WTC11 (cell line): ENCODE measurements at regions not wholly inside any gene's neighbourhood (a gene's known extent, or its start where the extent isn't known, plus 50 kb on each side); places are given as distances from the start of the nearest gene placed in this dataset.

ENCODE experiments used
- ATAC-seq: fragments of 200-7000 bp; cut with Tn5 transposase; 2 replicates; pipeline ENCODE4 v1.10.0; 2021; ENCODE audit warnings: mild to moderate bottlenecking, moderate library complexity
- CTCF ChIA-PET: fragments of 300-600 bp; sonication (Branson Sonifier 250); formaldehyde crosslinking; loops from one replicate; lab custom pipeline; 2021; ENCODE audit warnings: antibody characterized with exemption; lab: Charles Lee
- POLR2A ChIA-PET: fragments of 350-600 bp; sonication (Branson Sonifier 250); formaldehyde crosslinking; loops from one replicate; lab custom pipeline; 2021; ENCODE audit warnings: antibody characterized with exemption; lab: Charles Lee
- DNase-seq: peaks from one replicate; pipeline ENCODE4 v3.0.0; 2021; ENCODE audit warnings: low spot score
- H3K27ac Mint-ChIP-seq: 2 replicates; pipeline ENCODE4 v1.8.0; 2021; ENCODE audit warnings: mixed read lengths
- H3K27me3 Mint-ChIP-seq: 2 replicates; pipeline ENCODE4 v1.8.0; 2021; ENCODE audit warnings: low read depth, mild to moderate bottlenecking, moderate library complexity, mixed read lengths
- H3K36me3 Mint-ChIP-seq: 2 replicates; pipeline ENCODE4 v1.8.0; 2021; ENCODE audit warnings: mixed read lengths
- H3K4me1 Mint-ChIP-seq: 2 replicates; pipeline ENCODE4 v1.8.0; 2022; ENCODE audit warnings: mixed read lengths
- H3K4me3 Mint-ChIP-seq: 2 replicates; pipeline ENCODE4 v1.8.0; 2021; ENCODE audit warnings: mild to moderate bottlenecking, moderate library complexity, mixed read lengths
- H3K9me3 Mint-ChIP-seq: 2 replicates; pipeline ENCODE4 v1.8.0; 2021; ENCODE audit warnings: mixed read lengths
- ATF2 ChIP-seq: sonication (generic); formaldehyde crosslinking; IDR thresholded peaks from 2 replicates; pipeline ENCODE4 v1.8.1; 2022; ENCODE audit warnings: low read depth, missing genetic modification reagents, borderline replicate concordance
- ATF6 ChIP-seq: sonication (generic); formaldehyde crosslinking; IDR thresholded peaks from 2 replicates; pipeline ENCODE4 v1.8.1; 2023; ENCODE audit warnings: mild to moderate bottlenecking, missing genetic modification reagents
- ELF4 ChIP-seq: sonication (generic); formaldehyde crosslinking; IDR thresholded peaks from 2 replicates; pipeline ENCODE4 v1.8.1; 2022; ENCODE audit warnings: low read depth, mild to moderate bottlenecking, moderate library complexity, missing genetic modification reagents
- FOXJ3 ChIP-seq: sonication (generic); formaldehyde crosslinking; IDR thresholded peaks from 2 replicates; pipeline ENCODE4 v1.9.0; 2021; ENCODE audit warnings: missing genetic modification reagents, mild to moderate bottlenecking, borderline replicate concordance
- FOXP4 ChIP-seq: sonication (generic); formaldehyde crosslinking; IDR thresholded peaks from 2 replicates; pipeline ENCODE4 v1.8.0; 2022; ENCODE audit warnings: mild to moderate bottlenecking, missing genetic modification reagents
- MYBL2 ChIP-seq: sonication (generic); formaldehyde crosslinking; IDR thresholded peaks from 2 replicates; pipeline ENCODE4 v1.8.1; 2023; ENCODE audit warnings: mild to moderate bottlenecking, moderate library complexity, missing genetic modification reagents
- NFE2L1 ChIP-seq: sonication (generic); formaldehyde crosslinking; IDR thresholded peaks from 2 replicates; pipeline ENCODE4 v1.8.1; 2023; ENCODE audit warnings: missing genetic modification reagents
- PREB ChIP-seq: sonication (generic); formaldehyde crosslinking; IDR thresholded peaks from 2 replicates; pipeline ENCODE4 v1.8.1; 2022; ENCODE audit warnings: mild to moderate bottlenecking, missing genetic modification reagents, moderate library complexity, borderline replicate concordance
- SMAD3 ChIP-seq: sonication (generic); formaldehyde crosslinking; IDR thresholded peaks from 2 replicates; pipeline ENCODE4 v1.8.0; 2022; ENCODE audit warnings: missing genetic modification reagents, mild to moderate bottlenecking, borderline replicate concordance
- SP1 ChIP-seq: sonication (generic); formaldehyde crosslinking; conservative IDR thresholded peaks from 2 replicates; pipeline ENCODE4 v1.8.1; 2022; ENCODE audit warnings: missing genetic modification reagents
- USF2 ChIP-seq: sonication (generic); formaldehyde crosslinking; IDR thresholded peaks from 2 replicates; pipeline ENCODE4 v1.8.1; 2023; ENCODE audit warnings: mild to moderate bottlenecking, missing genetic modification reagents, moderate library complexity
- ZNF396 ChIP-seq: fragments of 250-450 bp; sonication (Bioruptor Pico); IDR thresholded peaks from 2 replicates; pipeline ENCODE4 v1.8.0; 2021; ENCODE audit warnings: mild to moderate bottlenecking, moderate library complexity, borderline replicate concordance
- ZNF532 ChIP-seq: fragments of 250-450 bp; sonication (Bioruptor Pico); IDR thresholded peaks from 2 replicates; pipeline ENCODE4 v1.9.0; 2021; ENCODE audit warnings: mild to moderate bottlenecking, borderline replicate concordance
- ZNF671 ChIP-seq: fragments of 250-450 bp; sonication (Bioruptor Pico); IDR thresholded peaks from 2 replicates; pipeline ENCODE4 v1.8.0; 2021; ENCODE audit warnings: mild to moderate bottlenecking
- ZSCAN18 ChIP-seq: fragments of 250-450 bp; sonication (Bioruptor Pico); IDR thresholded peaks from 2 replicates; pipeline ENCODE4 v2.1.2; 2022; ENCODE audit warnings: mild to moderate bottlenecking, moderate library complexity

- Mint-ChIP-seq H3K4me1 (peaks cover 45% of the 10 kb centered on the region), H3K27ac (no peak overlapping the region), H3K4me3 (no peak overlapping the region), H3K27me3 (no peaks in the 10 kb centered on the region), H3K36me3 (peaks cover 24% of the 10 kb centered on the region), H3K9me3 (peaks cover 11% of the 10 kb centered on the region)
- no peak for ATAC-seq
- POLR2A ChIA-PET, result no interaction called here
- DNase-seq, result no peak
- CTCF ChIA-PET, result no interaction called here
- no peak for TF ChIP-seq ZSCAN18 (CRISPR knock-in tag)
- TF ChIP-seq ATF6 (CRISPR knock-in tag), result no peak
These were observed 304.6 kb upstream of the DMRT1 start for GRCh38 chr9:536597-537511.

GRCh38 chr9:543478-543877 is 298.0 kb upstream of the DMRT1 start:
- peaks cover 11% of the 10 kb centered on the region for H3K9me3 Mint-ChIP-seq
- H3K4me3 Mint-ChIP-seq, result no peak overlapping the region
- ChIA-PET POLR2A (no interaction called here), CTCF (no interaction called here)
- peaks cover 20% of the 10 kb centered on the region for H3K36me3 Mint-ChIP-seq
- no peaks in the 10 kb centered on the region for H3K27me3 Mint-ChIP-seq
- no peak for ATAC-seq
- TF ChIP-seq USF2 (no peak), MYBL2 (no peak), SMAD3 (CRISPR knock-in tag) (no peak), NFE2L1 (CRISPR knock-in tag) (no peak), ATF2 (CRISPR knock-in tag) (no peak)
- TF ChIP-seq, all 79 proteins: peak for 0
- Mint-ChIP-seq H3K27ac (no peak overlapping the region), H3K4me1 (peaks cover 29% of the 10 kb centered on the region)
- no peak for DNase-seq

GRCh38 chr9:545480-545879 is 296.0 kb upstream of the DMRT1 start:
- POLR2A ChIA-PET, result no interaction called here
- Mint-ChIP-seq H3K9me3 (no peaks in the 10 kb centered on the region; the same call in 1 of the 2 replicates), H3K4me3 (no peak overlapping the region), H3K27ac (peak overlapping the region; percentile 47), H3K36me3 (peaks cover 8% of the 10 kb centered on the region)
- ATAC-seq, result no peak
- TF ChIP-seq PREB (CRISPR knock-in tag) (no peak), SP1 (CRISPR knock-in tag) (no peak), FOXJ3 (CRISPR knock-in tag) (no peak), SMAD3 (CRISPR knock-in tag) (no peak), FOXP4 (no peak), ELF4 (no peak), ZNF532 (no peak), ZNF671 (CRISPR knock-in tag) (no peak), ZNF396 (CRISPR knock-in tag) (no peak)
- TF ChIP-seq, all 79 proteins: peak for 0
- CTCF ChIA-PET, result no interaction called here
- peaks cover 32% of the 10 kb centered on the region for H3K4me1 Mint-ChIP-seq
- no peaks in the 10 kb centered on the region for H3K27me3 Mint-ChIP-seq
- no peak for DNase-seq
